ENCODE measurements at regions not wholly inside any gene's neighbourhood (a gene's known extent, or its start where the extent isn't known, plus 50 kb on each side); places are given as distances from the start of the nearest gene placed in this dataset.

DNA sequence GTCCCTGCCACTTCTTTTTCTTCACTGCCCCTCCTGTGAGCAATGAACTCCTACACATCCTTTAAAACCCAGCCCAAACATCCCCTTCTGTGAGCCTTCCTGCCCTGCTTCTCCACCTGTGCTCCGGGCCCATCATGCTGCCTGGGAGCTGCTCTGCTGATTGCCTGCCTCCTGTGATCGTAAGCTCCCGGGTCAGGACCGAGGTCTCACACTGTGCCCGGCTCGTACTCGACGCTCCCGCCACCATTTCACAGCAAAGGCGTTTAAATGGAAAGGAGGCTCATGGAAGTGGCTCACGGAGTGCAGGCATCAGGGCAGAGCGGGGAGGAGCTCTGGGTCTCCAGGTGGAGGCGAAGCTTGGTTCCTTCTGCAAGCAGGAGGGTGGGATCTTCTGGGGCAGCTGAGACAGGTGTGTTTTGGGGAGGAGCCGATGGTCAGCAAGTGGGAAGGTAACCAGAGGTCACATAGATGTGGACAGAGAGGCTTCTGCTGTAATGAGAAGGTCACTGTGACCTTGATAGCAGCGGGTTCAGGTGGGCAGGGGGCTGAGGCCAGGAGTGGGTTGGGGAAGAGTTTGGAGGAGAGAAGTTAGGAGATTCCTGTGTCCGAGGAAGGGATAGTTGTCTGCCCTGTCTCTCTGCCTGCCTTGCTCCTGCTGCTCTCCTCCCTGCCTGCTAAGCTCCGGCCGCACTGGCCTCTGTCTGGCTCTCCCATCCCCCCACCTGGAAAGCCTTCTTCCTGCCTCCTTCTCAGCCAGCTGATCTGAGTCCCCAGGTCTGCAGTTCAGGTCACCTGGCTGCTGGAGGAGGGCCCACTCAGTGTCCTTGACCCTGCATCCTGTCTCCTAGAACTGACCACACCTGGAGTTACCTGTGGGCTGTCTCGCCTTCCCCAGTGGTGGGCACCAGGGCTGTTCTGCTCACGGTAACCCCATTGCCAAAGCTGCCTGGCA lies 52.7 kb upstream of the FRMD1 start:
- no peak for DNase-seq (ENCODE audit: extremely low spot score)
- TF ChIP-seq NFRKB (IDR thresholded peaks at IDR 0.05) (no peak), L3MBTL2 (conservative IDR thresholded peaks at IDR 0.05) (no peak), ARNT (IDR thresholded peaks at IDR 0.05) (no peak)
- ChIA-PET POLR2A (no interaction called here), CTCF (interaction anchor here (0.6 to 1.6 kb wide), 4 partner anchors 14 to 427 kb away, joined by 3 to 6 read pairs (median 3); no protein-coding TSS in a partner anchor)

GRCh38 chr6:168130697-168131371 lies 51.8 kb upstream of the FRMD1 start:
- ChIA-PET CTCF (interaction anchor here (1.0 to 1.1 kb wide), 2 partner anchors 13 to 163 kb away, joined by 3 read pairs; no protein-coding TSS in a partner anchor), POLR2A (no interaction called here)
- TF ChIP-seq TARDBP (IDR thresholded peaks at IDR 0.05) (no peak), HDGF (IDR thresholded peaks at IDR 0.05; ENCODE audit: borderline replicate concordance) (no peak), FOXM1 (IDR thresholded peaks at IDR 0.05; ENCODE audit: borderline replicate concordance) (no peak), L3MBTL2 (conservative IDR thresholded peaks at IDR 0.05) (no peak), PKNOX1 (IDR thresholded peaks at IDR 0.05) (no peak), NFRKB (IDR thresholded peaks at IDR 0.05) (no peak), ARNT (IDR thresholded peaks at IDR 0.05) (no peak), CTBP1 (IDR thresholded peaks at IDR 0.05; ENCODE audit: borderline replicate concordance) (no peak), BHLHE40 (IDR thresholded peaks at IDR 0.05; ENCODE audit: borderline replicate concordance) (no peak), FOXA1 (IDR thresholded peaks at IDR 0.05) (no peak), SP1 (IDR thresholded peaks at IDR 0.05) (no peak), ZNF384 (IDR thresholded peaks at IDR 0.05) (no peak), SUZ12 (IDR thresholded peaks at IDR 0.05) (no peak), FOXK2 (IDR thresholded peaks at IDR 0.05) (no peak), ELF4 (IDR thresholded peaks at IDR 0.05) (no peak), LEF1 (IDR thresholded peaks at IDR 0.05; ENCODE audit: borderline replicate concordance) (no peak)
- no peak for DNase-seq (ENCODE audit: extremely low spot score)

- TF ChIP-seq CTBP1 (IDR thresholded peaks at IDR 0.05; ENCODE audit: borderline replicate concordance) (no peak), FOXK2 (IDR thresholded peaks at IDR 0.05) (no peak), BHLHE40 (IDR thresholded peaks at IDR 0.05; ENCODE audit: borderline replicate concordance) (no peak), L3MBTL2 (conservative IDR thresholded peaks at IDR 0.05) (no peak), HDGF (IDR thresholded peaks at IDR 0.05; ENCODE audit: borderline replicate concordance) (no peak), NFRKB (IDR thresholded peaks at IDR 0.05) (no peak), SUZ12 (IDR thresholded peaks at IDR 0.05) (no peak), ZNF384 (IDR thresholded peaks at IDR 0.05) (no peak), PKNOX1 (IDR thresholded peaks at IDR 0.05) (no peak), ELF4 (IDR thresholded peaks at IDR 0.05) (no peak)
- no peak for DNase-seq (ENCODE audit: extremely low spot score)
- ChIA-PET POLR2A (no interaction called here), CTCF (no interaction called here)
Measured at GRCh38 chr6:168130168-168130696, 51.2 kb upstream of the FRMD1 start.

DNA sequence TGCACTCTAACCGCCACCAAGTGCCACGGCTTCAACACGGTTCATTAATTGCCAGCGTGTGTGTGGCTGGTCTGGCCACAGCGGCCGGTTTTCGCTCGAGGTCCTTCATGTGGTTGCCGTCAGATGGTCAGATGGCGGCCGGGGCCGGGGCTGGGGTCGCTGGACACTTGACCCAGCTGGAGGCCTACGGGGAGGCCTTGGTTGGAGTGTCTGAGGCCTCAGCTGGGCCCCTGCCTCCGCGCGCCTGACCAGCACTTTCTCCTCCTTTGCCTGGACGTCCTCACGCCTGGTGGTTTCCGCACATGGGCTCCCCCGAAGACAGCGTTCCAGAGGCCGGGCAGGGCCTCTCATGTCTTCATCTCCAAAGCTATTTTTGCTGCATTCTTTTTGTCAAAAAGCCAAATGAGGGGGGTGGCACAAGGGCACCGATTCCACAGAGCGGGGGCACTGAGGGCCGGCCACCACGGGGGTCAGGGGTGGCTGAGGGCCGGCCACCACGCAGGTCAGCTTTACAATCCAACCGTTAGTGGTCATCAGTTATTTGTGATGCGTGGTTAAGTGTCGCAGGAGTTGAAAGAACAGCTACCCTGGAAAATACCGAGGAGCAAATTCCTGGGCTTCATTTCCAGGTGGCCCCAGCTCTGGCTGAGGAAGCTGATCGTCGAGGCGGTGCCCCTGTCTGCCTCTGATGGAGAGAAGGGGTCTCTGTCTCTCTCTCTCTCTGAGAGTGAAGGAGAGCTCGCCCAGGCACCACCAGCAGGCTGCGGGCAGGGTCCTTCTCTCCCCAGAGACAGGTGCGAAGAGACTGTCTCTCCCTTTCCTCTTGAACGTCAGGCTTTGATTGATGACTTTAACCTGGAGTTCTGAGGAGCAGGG lies 50.5 kb upstream of the FRMD1 start:
- TF ChIP-seq FOXA1 (IDR thresholded peaks at IDR 0.05) = no peak
- TF ChIP-seq TARDBP (IDR thresholded peaks at IDR 0.05) = no peak
- TF ChIP-seq PKNOX1 (IDR thresholded peaks at IDR 0.05) = no peak
- no peak for TF ChIP-seq BHLHE40 (IDR thresholded peaks at IDR 0.05; ENCODE audit: borderline replicate concordance)
- POLR2A ChIA-PET = no interaction called here
- CTCF ChIA-PET = interaction anchor here (1.4 kb wide), 1 partner anchor 70 kb away, joined by 5 read pairs; no protein-coding TSS in a partner anchor

DNA sequence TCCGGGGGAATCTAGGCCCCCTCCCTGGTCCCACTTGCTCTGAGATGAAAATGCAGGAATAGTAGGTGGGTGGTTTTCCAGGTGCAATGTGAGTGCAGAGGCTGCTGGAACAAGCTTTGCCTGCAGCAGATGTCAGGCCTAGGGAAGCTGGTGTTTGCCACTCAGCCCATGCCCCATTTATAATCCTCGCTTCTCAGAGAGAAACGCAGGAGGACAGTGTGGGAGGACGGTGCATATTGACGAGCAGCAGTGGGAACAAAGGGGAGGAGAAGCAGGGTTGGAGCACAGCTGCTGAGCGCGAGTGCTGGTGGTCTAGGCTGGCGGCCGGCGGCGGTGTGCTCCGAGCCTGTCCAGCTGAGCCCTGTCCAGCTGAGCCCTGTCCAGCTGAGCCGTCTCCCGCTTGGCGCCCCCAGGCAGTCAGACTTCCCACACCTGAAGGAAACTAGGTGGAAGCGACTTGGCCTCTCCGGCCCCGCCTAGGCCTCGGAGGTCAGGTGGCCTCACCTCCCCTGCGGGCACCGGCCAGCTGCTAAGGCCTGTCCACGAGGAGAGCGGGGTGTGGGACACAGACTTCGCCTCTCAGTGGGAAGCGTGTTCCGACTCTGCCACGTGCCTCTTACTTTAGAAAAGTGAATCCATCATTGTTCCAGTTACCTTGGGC lies 49.7 kb upstream of the FRMD1 start:
- ChIA-PET POLR2A (no interaction called here), CTCF (interaction anchor here (1.4 kb wide), 1 partner anchor 69 kb away, joined by 5 read pairs; no protein-coding TSS in a partner anchor)
- no peak for DNase-seq (ENCODE audit: extremely low spot score)
- TF ChIP-seq TARDBP (IDR thresholded peaks at IDR 0.05) = no peak
- TF ChIP-seq HDGF (IDR thresholded peaks at IDR 0.05; ENCODE audit: borderline replicate concordance) = no peak
- no peak for TF ChIP-seq FOXA1 (IDR thresholded peaks at IDR 0.05)
- TF ChIP-seq BHLHE40 (IDR thresholded peaks at IDR 0.05; ENCODE audit: borderline replicate concordance) = no peak
- TF ChIP-seq LEF1 (IDR thresholded peaks at IDR 0.05; ENCODE audit: borderline replicate concordance) = no peak
- no peak for TF ChIP-seq FOXM1 (IDR thresholded peaks at IDR 0.05; ENCODE audit: borderline replicate concordance)
- no peak for TF ChIP-seq NFRKB (IDR thresholded peaks at IDR 0.05)
- no peak for TF ChIP-seq PKNOX1 (IDR thresholded peaks at IDR 0.05)
- TF ChIP-seq ARNT (IDR thresholded peaks at IDR 0.05) = no peak
- TF ChIP-seq FOXK2 (IDR thresholded peaks at IDR 0.05) = no peak
- no peak for TF ChIP-seq L3MBTL2 (conservative IDR thresholded peaks at IDR 0.05)
- no peak for TF ChIP-seq CTBP1 (IDR thresholded peaks at IDR 0.05; ENCODE audit: borderline replicate concordance)
- TF ChIP-seq SUZ12 (IDR thresholded peaks at IDR 0.05) = no peak
- TF ChIP-seq SP1 (IDR thresholded peaks at IDR 0.05) = no peak
- no peak for TF ChIP-seq ZNF384 (IDR thresholded peaks at IDR 0.05)
- TF ChIP-seq ELF4 (IDR thresholded peaks at IDR 0.05) = no peak

More for the DNA sequence above, 50.5 kb upstream of the FRMD1 start:
- DNase-seq (ENCODE audit: extremely low spot score) = no peak
